ENCODE measurements at regions not wholly inside any gene's neighbourhood (a gene's known extent, or its start where the extent isn't known, plus 50 kb on each side); places are given as distances from the start of the nearest gene placed in this dataset.

- Histone ChIP-seq H2AFZ (ENCODE audit: low read length) (no peak overlapping the region), H3K36me3 (replicated peaks; ENCODE audit: insufficient read depth, low read length) (no peaks in the 10 kb centered on the region), H3K4me1 (ENCODE audit: low read length) (no peaks in the 10 kb centered on the region), H3F3A (ENCODE audit: insufficient read depth, low read length) (no peaks in the 10 kb centered on the region), H3K9me3 (replicated peaks; ENCODE audit: insufficient read depth, low read length) (no peaks in the 10 kb centered on the region), H4K20me1 (ENCODE audit: insufficient read depth, low read length) (no peaks in the 10 kb centered on the region), H3K9me2 (replicated peaks; ENCODE audit: insufficient read depth, low read length) (no peaks in the 10 kb centered on the region), H3K27ac (ENCODE audit: low read length) (no peak overlapping the region), H3K9ac (ENCODE audit: low read length) (no peak overlapping the region), H3K4me3 (ENCODE audit: low read length) (no peak overlapping the region), H3K4me2 (ENCODE audit: low read depth, low read length) (no peak overlapping the region), H3K79me2 (ENCODE audit: low read length) (no peaks in the 10 kb centered on the region), H3K27me3 (replicated peaks; ENCODE audit: insufficient read depth, low read length) (no peaks in the 10 kb centered on the region)
- no peak for DNase-seq
- TF ChIP-seq CTCF (IDR thresholded peaks at IDR 0.05; ENCODE audit: low read length) (no peak), EZH2 (optimal IDR thresholded peaks at IDR 0.05; ENCODE audit: low read depth, low read length) (no peak), EZH2phosphoT487 (IDR thresholded peaks at IDR 0.05; ENCODE audit: low read length) (no peak)
These were observed 233.7 kb downstream of the THBS2 start for GRCh38 chr6:169019727-169020491.

- Histone ChIP-seq H3F3A (ENCODE audit: insufficient read depth, low read length) (no peaks in the 10 kb centered on the region), H2AFZ (ENCODE audit: low read length) (no peak overlapping the region), H3K27me3 (replicated peaks; ENCODE audit: insufficient read depth, low read length) (no peaks in the 10 kb centered on the region), H3K9me3 (replicated peaks; ENCODE audit: insufficient read depth, low read length) (no peaks in the 10 kb centered on the region), H3K36me3 (replicated peaks; ENCODE audit: insufficient read depth, low read length) (no peaks in the 10 kb centered on the region), H3K4me1 (ENCODE audit: low read length) (no peaks in the 10 kb centered on the region), H3K9ac (ENCODE audit: low read length) (no peak overlapping the region), H3K4me3 (ENCODE audit: low read length) (no peak overlapping the region), H3K27ac (ENCODE audit: low read length) (no peak overlapping the region), H3K9me2 (replicated peaks; ENCODE audit: insufficient read depth, low read length) (no peaks in the 10 kb centered on the region), H3K4me2 (ENCODE audit: low read depth, low read length) (no peak overlapping the region), H3K79me2 (ENCODE audit: low read length) (no peaks in the 10 kb centered on the region), H4K20me1 (ENCODE audit: insufficient read depth, low read length) (no peaks in the 10 kb centered on the region)
- no peak for DNase-seq
- no peak for TF ChIP-seq EZH2phosphoT487 (IDR thresholded peaks at IDR 0.05; ENCODE audit: low read length)
- TF ChIP-seq CTCF (IDR thresholded peaks at IDR 0.05; ENCODE audit: low read length), result no peak
- TF ChIP-seq EZH2 (optimal IDR thresholded peaks at IDR 0.05; ENCODE audit: low read depth, low read length), result no peak
These were observed 234.5 kb downstream of the THBS2 start for GRCh38 chr6:169019111-169019510.

- Histone ChIP-seq H3K4me3 (ENCODE audit: low read length) (no peak overlapping the region), H4K20me1 (ENCODE audit: insufficient read depth, low read length) (no peaks in the 10 kb centered on the region), H2AFZ (ENCODE audit: low read length) (no peak overlapping the region), H3K9me2 (replicated peaks; ENCODE audit: insufficient read depth, low read length) (no peaks in the 10 kb centered on the region), H3K27me3 (replicated peaks; ENCODE audit: insufficient read depth, low read length) (no peaks in the 10 kb centered on the region), H3K4me2 (ENCODE audit: low read depth, low read length) (no peak overlapping the region), H3K9me3 (replicated peaks; ENCODE audit: insufficient read depth, low read length) (no peaks in the 10 kb centered on the region), H3K4me1 (ENCODE audit: low read length) (no peaks in the 10 kb centered on the region), H3K36me3 (replicated peaks; ENCODE audit: insufficient read depth, low read length) (no peaks in the 10 kb centered on the region), H3K9ac (ENCODE audit: low read length) (no peak overlapping the region), H3F3A (ENCODE audit: insufficient read depth, low read length) (no peaks in the 10 kb centered on the region), H3K27ac (ENCODE audit: low read length) (no peak overlapping the region), H3K79me2 (ENCODE audit: low read length) (no peaks in the 10 kb centered on the region)
- no peak for DNase-seq
- TF ChIP-seq EZH2 (optimal IDR thresholded peaks at IDR 0.05; ENCODE audit: low read depth, low read length) (no peak), EZH2phosphoT487 (IDR thresholded peaks at IDR 0.05; ENCODE audit: low read length) (no peak), CTCF (IDR thresholded peaks at IDR 0.05; ENCODE audit: low read length) (no peak)
These were observed 236.9 kb downstream of the THBS2 start for GRCh38 chr6:169016758-169017157.
